NCI-H1092 (cell line): ENCODE measurements at regions not wholly inside any gene's neighbourhood (a gene's known extent, or its start where the extent isn't known, plus 50 kb on each side); places are given as distances from the start of the nearest gene placed in this dataset.
"Not testable (repeated sequence)": the region's sequence is repeated elsewhere in the genome, so short reads cannot be mapped to it uniquely, and the experiment has no call there.

Source experiments
- DNase-seq: peaks from one replicate; lab custom pipeline; 2025; lab: John Stamatoyannopoulos, UW

DNA sequence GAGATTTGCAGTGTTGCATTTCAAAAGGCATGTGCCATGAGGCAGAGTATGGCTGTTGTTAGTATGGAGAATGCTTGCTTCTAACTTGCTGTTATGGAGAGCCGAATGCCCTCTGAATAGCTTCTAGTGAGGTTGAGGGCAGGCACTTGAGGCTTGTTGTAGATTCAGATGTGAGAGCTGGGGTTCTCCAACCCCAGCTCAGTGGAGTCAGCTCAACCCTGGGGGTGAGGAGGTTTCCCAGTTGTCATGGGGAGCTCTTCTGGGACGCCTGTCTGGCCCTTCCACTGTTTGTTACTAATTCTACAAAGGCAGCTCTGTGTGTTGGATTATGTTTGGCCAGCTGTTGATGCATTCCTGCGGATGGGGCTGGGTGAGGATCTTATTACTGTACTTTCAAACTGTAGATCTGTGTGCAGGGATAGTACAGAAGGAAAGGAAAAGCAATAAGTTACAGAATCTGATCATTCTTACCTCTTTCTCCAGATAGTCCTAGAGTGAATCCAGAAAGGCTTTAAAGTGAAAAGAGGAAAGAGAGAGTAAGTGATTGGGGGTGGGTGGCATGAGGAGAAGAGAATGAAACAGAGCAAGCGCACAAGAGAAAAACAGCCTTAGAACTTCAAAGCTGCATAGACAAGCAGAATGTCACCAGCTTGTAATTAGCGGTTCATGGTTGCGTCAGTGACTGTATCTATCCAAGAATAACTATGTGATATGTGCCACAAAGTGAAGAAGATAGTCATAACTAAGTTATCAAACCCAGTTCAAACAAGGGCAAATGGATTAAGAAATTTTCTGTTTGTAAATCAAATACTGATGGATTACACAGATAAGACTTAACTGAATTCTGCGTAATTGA lies 148.7 kb downstream of the PRL start:
- peak; percentile 56 for DNase-seq

DNA sequence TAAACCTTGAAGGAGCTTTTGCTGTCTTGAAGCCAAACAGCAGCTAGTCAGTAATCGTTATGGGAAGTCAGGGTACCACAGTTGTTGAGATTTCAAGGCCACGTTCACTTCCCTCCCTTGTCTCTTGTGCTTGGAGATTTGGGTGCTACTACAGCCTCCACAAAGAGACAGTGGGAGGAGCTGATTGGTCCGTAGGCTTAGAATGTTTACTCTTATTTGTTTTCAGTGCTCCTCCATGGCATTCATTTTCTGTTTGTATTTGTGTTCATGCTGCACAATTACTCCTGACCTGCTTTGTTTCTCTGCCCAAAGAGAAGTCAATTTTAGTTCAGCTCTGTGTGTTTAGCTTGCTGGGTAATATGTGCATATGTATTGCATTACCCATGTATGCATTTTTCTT lies 147.7 kb downstream of the PRL start:
- DNase-seq, result peak; percentile 68

DNA sequence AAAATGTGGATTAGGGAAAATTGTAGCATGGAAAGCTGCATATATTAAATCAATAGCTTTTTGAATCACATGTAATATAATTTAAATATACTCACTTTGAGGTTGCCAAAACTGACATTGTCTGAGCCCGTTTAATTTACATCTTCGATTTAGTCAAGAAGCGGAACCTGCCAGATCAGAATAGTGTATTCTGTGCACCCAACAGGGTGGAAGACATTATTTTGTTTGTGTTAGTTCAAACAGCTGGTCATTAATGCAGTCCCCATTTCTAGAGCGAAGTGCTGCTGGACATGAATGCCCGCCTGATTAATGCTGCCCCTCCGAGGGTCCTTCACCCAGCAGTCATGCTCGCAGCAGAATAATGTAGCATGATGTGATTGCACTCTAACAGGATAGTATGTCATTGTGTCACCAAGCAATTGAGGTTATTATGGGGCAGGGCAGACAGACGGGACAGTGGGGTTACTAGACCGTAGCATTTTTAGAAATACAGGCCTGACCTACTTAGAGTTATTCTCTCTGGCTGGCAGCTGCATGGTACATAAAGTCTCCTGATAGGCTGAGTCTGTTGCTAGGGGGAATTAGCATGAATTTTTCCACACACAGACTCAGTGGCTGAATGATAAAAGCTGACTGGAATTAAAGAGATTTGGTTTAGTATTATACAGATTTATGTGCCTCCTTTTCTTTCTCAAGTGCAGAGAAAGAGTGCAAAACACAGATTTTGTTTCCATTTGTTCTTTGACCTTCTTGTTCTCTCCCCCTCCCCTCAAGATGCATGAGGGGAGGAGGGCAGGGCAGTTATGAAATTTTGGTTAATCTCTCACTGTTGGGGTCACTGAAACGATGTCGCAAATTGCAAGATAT lies 147.1 kb downstream of the PRL start:
- DNase-seq, result peak; percentile 99

DNA sequence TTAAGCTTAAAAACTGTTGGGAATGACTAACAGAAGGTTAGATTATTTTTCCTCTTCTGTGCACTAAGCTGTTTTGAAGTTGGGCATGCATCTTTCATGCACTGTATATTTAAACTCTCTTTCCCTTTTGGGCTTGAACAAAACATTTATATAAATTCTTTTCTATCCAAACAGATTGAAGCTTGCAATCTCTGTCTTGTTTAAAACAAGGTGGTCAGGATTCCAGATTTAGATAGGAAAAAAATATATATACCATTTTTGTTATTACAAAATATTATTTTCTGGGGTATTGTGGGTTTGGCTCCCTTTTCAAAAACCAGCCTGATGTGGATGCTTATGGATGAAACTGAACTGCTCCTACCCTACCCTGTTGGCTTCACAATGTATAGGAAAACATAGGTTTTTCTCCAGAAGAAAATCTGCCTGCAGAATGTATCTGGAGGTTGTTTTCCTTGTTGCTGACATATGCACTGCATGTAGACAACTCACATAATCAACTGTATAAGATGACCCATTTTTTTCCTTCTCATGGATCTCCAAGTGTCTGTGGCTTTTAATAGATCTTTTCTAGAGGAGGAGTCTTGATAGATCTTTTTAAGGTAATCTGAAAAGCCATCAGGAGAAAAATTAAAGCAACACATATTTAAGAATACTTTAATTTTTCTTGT lies 146.3 kb downstream of the PRL start:
- DNase-seq, result no peak

DNA sequence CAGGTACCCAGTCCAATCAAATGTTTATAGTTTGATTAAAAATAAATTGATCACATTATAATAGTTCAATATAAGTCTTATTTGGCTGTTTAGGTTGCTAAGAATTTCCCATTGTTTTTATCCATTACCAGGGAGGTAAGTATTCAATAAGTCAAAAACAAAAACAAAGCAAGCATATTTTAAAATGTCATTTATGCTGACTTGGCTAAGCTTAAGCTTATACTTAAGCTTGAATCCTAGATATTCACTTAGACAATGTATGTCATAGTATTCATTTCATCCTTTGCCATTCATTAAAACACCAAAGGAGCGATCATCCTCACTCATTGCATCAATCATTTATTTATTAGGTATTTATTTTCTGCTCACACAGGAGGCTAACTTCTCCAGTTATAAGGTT lies 144.9 kb downstream of the PRL start:
- DNase-seq, result no peak

DNA sequence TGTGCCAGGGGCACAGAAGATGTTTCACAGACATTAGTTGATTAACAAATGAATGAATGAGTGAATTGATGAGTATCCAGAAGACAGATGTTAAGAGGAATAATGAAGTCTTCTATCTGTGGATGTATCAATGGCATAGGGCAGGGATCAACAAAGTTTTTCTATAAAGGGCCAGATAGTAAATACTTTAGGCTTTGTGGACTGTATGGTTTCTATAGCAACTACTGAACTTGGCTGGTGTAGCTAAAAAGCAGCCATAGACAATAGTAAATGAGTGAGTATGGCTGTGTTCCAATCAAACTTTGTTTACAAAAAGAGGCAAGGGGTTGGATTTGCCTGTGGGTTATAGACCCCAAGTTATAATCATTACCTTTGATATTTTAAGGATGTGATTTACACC lies 144.0 kb downstream of the PRL start:
- no peak for DNase-seq

DNA sequence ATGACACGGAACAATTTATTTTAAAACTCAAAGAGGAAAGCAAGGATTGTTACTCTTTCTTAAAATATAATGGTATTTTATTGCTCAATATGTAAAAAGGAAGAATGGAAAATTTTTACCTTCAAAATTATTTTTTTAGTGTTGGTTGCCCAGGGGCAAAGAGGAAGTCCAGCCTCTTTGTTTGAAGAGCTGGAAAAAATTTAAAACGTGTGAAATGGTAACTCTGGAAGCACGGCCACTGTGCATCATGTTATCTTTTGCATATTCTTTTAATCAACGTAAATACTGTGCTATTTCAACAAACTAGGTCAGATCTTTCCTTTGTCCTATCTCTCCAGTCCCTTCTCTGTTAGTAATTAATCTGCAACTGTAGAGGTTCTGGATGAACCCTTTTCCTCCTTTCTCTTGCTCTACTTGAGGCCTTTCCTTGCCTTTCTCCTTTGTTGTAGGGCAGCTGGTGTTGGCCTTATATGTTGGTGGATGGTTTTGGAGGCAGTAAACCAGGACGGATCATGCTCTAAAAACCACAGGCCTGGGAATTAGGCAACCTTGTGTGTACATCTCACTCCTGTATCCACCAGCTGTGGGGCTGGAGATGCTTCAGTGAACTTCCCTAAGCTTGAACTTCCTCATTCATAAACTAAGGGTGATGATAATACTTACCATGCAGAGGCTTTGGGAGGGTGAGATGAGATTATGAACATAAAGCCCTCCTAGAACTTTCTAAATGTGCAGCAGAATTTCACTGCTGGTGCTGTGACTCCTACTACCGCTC lies 143.3 kb downstream of the PRL start:
- no peak for DNase-seq

DNA sequence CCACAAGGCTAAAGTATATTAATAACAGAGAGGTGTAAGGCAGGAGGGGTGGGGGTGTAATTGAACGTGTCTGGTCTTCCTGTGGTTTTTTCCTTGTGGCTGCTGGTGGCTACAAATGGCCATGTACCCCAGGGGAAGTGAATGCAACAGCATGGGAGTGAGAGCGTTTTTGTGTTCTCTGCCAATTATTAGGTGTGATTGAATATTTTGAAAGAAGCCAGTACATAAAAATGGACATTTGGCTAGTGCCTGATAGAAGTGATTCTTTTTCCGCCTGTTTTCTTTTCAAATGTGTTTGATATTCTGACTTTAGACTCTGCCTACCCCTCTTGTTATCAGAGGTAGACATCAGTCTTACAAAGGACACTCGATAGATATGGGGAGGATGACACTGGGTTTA lies 141.3 kb downstream of the PRL start:
- no peak for DNase-seq

DNA sequence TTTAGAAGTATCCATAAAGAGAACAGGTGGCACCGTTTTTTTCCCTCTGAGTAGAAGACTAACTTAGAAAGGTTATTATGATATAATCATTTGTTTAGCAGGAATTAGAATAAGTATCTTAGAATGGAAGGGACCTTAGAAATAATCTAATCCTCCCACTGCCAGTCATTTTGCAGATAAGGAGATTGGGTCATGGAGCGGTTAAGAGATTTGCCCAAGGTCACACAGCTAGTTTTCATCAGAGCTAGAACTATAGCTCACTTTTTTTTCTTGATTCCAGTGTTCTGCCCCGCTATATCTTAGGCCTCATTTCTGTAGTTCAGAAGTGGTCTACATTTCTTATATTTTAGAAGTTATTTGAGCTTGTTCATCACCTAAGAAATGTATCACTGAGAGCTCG lies 139.6 kb downstream of the PRL start:
- no peak for DNase-seq

DNA sequence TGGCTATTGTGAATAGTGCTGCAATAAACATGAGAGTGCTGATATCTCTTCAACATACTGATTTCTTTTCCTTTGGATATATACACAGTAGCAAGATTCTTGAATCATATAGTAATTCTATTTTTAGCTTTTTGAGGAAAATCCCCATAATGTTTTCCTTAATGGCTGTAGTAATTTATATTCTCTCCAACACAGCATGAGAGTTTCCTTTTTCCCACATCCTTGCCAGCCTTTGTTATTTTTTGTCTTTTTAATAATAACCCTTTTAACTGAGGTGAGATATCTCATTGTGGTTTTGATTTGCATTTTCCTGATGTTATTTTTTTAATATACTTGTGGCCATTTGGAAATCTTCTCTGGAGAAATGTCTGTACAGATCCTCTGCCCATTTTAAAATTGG lies 132.6 kb downstream of the PRL start:
- DNase-seq, result no peak

DNA sequence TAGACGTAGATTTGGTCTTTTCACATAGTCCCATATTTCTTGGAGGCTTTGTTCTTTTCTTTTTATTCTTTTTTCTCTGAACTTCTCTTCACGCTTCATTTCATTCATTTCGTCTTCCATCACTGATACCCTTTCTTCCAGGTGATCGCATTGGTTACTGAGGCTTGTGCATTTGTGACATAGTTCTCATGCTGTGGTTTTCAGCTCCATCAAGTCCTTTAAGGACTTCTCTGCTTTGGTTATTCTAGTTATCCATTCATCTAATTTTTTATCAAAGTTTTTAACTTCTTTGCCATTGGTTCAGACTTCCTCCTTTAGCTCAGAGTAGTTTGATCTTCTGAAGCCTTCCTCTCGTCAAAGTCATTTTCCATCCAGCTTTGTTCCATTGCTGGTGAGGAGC lies 125.8 kb downstream of the PRL start:
- not testable (repeated sequence) for DNase-seq

DNA sequence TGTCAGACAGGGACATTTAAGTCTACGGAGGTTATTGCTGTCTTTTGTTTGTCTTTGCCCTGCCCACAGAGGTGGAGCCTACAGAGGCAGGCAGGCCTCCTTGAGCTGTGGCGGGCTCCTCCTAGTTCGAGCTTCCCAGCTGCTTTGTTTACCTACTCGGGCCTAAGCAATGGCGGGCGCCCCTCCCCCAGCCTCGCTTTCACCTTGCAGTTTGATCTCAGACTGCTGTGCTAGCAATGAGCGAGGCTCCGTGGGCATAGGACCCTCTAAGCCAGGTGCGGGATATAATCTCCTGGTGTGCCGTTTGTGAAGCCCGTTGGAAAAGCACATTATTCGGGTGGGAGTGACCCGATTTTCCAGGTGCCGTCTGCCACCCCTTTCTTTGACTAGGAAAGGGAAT lies 125.0 kb downstream of the PRL start:
- not testable (repeated sequence) for DNase-seq

DNA sequence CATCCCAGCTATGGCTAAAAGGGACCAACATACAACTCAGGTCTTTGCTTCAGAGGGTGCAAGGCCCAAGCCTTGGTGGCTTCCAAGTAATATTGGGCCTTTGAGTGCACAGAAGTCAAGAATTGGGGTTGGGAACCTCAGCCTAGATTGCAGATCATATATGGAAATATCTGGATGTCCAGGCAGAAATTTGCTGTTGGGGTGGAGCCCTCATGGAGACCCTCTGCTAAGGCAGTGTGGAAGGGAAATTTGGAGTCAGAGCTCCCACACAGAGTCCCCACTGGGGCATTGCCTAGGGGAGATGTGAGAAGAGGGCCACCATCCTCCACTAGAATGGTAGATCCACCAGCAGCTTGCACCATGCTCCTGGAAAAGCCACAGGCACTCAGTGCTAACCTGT lies 123.5 kb downstream of the PRL start:
- DNase-seq, result no peak

DNA sequence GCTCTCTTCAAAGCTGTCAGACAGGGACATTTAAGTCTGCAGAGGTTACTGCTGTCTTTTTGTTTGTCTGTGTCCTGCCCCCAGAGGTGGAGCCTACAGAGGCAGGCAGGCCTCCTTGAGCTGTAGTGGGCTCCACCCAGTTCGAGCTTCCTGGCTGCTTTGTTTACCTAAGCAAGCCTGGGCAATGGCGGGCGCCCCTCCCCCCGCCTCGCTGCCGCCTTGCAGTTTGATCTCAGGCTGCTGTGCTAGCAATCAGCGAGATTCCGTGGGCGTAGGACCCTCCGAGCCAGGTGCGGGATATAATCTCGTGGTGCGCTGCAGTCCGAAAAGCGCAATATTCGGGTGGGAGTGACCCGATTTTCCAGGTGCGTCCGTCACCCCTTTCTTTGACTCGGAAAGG lies 116.6 kb downstream of the PRL start:
- not testable (repeated sequence) for DNase-seq

DNA sequence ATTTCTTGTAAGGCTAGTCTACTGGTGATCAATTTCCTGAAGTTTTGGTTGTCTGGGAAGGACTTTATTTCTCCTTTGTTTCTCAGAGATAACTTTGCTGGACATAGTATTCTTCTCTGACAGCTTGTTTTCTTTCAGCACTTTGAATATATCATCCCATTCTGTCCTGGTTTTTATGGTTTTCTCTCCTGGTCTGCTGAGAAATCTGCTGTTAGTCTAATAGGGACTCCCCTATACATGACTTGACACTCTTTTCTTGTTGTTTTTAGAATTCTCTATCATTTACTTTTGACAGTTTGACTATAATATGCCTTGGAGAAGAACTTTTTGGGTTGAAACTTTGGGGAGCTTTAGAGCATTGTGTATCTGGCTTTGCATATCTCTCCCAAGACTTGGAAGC lies 112.5 kb downstream of the PRL start:
- DNase-seq, result no peak

DNA sequence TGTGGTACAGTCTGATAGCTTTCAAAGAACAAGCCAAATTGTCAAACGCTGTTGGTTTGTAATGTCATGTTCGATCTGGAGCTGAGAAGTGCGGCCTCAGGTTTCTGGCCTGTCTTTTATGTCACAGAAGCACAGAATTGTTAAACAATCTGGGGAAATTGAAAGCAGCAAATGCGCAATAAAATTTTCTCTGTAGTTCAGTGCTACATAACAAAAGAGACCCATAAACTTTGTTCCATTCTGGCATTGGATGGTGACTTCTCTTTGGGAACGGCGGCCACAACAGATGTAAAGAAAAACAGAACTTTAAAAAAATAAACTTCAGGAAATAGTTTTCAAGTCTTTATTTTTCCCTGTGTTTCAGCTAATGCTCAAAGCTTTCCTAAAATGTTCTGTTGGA lies 106.9 kb downstream of the PRL start:
- no peak for DNase-seq

DNA sequence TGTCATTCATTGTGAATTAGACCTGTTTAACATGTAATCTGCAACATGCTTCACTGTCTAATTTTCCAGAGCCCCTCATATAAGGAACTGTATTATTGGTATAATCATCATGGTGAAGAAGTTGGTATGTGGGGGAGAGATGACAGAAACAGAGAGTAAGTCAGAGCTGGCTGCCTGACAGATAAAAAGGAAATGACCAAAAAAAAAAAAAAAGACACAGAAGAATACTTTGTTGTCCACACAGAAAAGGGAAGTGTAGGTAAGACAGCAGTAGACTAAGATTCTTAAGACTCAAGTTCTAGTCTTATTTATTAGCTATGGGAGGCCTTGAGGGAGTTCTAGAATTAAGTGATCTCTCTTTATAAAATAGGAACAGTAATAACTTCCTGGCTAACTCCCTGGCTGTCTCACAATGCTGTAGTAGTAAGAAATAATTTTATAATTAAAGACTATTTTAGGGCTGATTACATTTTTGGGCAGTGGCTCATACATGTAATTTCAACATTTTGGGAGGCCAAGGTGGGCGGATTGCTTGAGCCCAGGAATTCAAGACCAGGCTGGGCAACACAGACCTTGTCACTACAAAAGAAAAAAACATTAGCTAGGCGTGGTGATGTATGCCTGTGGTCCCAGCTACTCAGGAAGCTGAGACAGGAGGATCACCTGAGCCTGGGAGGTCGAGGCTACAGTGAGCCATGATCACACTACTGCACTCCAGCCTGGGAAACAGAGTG lies 102.5 kb downstream of the PRL start:
- no peak for DNase-seq

DNA sequence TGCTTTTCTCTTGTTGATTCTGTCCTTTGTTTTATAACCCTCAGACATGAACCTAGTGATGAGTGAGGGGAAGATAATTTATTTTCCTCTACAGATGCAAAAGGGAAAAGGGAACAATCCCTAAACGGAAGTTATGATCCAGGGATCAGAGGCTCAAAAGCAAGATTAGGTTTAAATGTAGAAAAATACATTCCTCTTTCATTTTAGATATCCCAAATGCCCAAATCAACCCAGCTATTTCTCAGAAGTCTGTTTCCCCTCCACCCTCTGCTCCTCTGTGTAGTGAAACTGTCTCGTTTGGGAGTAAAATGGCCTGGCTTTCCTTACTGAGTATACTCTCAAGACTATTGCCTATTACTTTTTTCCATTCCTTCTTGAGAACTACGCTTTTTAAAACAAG lies 97.1 kb downstream of the PRL start:
- DNase-seq, result no peak

DNA sequence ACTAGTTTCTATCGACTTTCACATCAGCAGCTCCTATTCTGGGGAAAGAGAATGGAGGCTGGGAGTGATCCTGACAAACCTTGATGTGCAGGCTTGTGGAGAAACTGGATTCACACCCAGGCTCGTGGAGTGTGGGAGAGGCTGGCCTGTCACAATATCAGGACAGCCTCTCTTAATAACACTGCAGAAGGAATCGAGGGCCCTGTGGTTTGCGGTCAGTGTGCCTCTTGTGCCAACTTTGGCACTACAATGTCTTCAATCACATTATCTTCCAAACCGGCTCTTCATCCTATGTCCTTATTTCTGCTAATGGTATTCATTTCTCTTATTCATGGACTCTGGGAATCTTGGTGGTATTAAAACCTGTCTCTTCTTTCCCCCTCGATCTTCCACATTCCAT lies 92.7 kb downstream of the PRL start:
- no peak for DNase-seq

DNA sequence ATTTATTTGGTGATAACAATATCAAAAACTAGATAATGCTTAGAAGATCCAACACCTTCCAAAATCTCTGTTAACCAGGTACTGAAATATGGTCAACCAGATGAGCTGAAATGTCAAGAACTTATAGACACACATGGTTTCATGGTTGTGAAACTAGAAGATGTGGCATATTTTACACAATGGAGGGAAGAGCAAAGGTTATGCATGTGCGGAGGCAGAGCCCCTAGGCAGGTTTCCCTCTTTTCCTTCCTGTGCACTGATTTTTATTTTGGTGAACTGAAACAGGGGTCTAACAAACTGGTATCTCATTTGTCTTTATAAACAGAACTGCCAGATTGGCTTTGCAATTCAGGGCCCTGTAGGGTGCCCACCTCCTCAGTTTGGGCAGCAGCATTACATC lies 91.6 kb downstream of the PRL start:
- no peak for DNase-seq

DNA sequence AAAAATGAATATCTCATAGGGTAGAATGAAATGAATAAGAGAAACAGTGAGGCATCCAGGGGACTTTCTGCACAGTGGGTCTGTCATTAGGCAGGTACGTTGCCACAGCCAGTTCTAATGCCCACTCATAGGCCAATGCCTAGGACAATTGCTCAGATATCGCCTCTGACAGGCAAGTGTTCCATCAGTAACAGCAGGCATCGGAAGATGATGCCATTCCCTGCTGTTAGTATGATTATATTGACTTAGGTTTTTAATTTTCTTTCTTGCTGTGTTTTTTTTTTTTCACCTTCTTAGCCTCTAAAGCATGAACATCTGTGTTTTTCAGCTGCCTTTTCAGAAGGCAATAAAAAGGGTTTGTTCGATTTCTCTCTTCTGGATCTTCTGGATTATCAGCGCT lies 90.7 kb downstream of the PRL start:
- no peak for DNase-seq
